ENCODE measurements at regions not wholly inside any gene's neighbourhood (a gene's known extent, or its start where the extent isn't known, plus 50 kb on each side); places are given as distances from the start of the nearest gene placed in this dataset.
"Not testable (repeated sequence)": the region's sequence is repeated elsewhere in the genome, so short reads cannot be mapped to it uniquely, and the experiment has no call there.

DNA sequence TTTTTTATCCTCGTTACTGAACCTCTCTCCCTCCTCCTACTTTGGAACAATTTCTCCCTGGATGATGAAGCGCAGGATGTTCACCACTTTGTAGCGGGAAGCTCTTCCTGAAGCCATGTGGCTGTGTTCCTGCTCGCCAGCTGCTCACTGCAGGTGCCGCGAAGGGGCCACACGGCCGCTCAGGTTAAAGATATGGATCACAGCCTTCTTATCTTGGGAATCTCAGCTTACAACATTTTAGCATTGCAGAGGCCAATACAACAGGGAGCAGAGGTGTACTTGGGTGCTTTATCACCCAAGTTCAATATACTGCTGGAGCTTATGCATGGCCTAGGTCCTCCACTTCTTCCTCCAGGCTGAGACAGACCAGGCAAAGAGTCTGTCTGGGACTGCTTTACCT is 201.2 kb upstream of the G2E3 start:
- Mint-ChIP-seq H3K27me3 (no peaks in the 10 kb centered on the region), H3K27ac (no peak overlapping the region), H3K4me1 (ENCODE audit: low read depth) (peaks cover 11% of the 10 kb centered on the region), H3K9me3 (ENCODE audit: low read depth) (no peaks in the 10 kb centered on the region), H3K36me3 (ENCODE audit: insufficient read depth) (no peaks in the 10 kb centered on the region), H3K4me3 (ENCODE audit: low read depth) (no peak overlapping the region)
- no peak for DNase-seq (ENCODE audit: low spot score, unreplicated experiment)
- TF ChIP-seq CTCF (IDR thresholded peaks at IDR 0.05; ENCODE audit: unreplicated experiment) = no peak

- Mint-ChIP-seq H3K4me1 (ENCODE audit: low read depth) (no peaks in the 10 kb centered on the region), H3K4me3 (ENCODE audit: low read depth) (no peak overlapping the region), H3K36me3 (ENCODE audit: insufficient read depth) (peaks cover 3% of the 10 kb centered on the region), H3K27ac (no peak overlapping the region), H3K27me3 (no peaks in the 10 kb centered on the region), H3K9me3 (ENCODE audit: low read depth) (peaks cover 4% of the 10 kb centered on the region)
- no peak for TF ChIP-seq CTCF (IDR thresholded peaks at IDR 0.05; ENCODE audit: unreplicated experiment)
- DNase-seq (ENCODE audit: low spot score, unreplicated experiment) = no peak
These were observed 196.4 kb upstream of the G2E3 start for GRCh38 chr14:30362369-30363218.

GRCh38 chr14:30363219-30363880 is 195.6 kb upstream of the G2E3 start:
- Mint-ChIP-seq H3K4me3 (ENCODE audit: low read depth) (peak overlapping the region; percentile 55), H3K27ac (peak overlapping the region; percentile 62)
- not testable (repeated sequence) for DNase-seq (ENCODE audit: low spot score, unreplicated experiment); H3K4me1 Mint-ChIP-seq (ENCODE audit: low read depth); H3K9me3 Mint-ChIP-seq (ENCODE audit: low read depth); H3K27me3 Mint-ChIP-seq; H3K36me3 Mint-ChIP-seq (ENCODE audit: insufficient read depth)

GRCh38 chr14:30369502-30370180 is 189.3 kb upstream of the G2E3 start:
- Mint-ChIP-seq H3K36me3 (ENCODE audit: insufficient read depth) (no peaks in the 10 kb centered on the region), H3K27ac (no peak overlapping the region), H3K4me3 (ENCODE audit: low read depth) (no peak overlapping the region), H3K9me3 (ENCODE audit: low read depth) (no peaks in the 10 kb centered on the region), H3K27me3 (no peaks in the 10 kb centered on the region), H3K4me1 (ENCODE audit: low read depth) (no peaks in the 10 kb centered on the region)
- TF ChIP-seq CTCF (IDR thresholded peaks at IDR 0.05; ENCODE audit: unreplicated experiment) = no peak
- DNase-seq (ENCODE audit: low spot score, unreplicated experiment) = no peak

DNA sequence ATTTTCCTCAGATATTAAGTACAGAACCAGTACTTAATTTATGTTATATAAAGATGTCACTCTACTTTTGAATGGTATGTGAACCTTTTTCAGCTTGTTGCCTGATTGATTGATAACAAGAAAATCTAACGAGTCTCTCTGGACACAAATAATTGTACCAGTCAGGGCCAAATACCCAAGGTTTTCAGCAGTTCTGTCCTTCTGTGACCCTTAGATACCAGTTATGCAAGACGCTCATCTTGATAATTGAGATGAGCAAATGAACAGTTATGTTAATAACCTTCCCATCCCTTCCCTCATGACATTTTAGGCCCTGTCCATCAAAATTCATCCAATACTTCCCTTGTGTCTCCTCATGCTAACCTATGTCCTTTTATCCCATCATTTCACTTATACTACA is 185.9 kb upstream of the G2E3 start:
- no peaks in the 10 kb centered on the region for H3K27me3 Mint-ChIP-seq
- no peaks in the 10 kb centered on the region for H3K36me3 Mint-ChIP-seq (ENCODE audit: insufficient read depth)
- no peaks in the 10 kb centered on the region for H3K4me1 Mint-ChIP-seq (ENCODE audit: low read depth)
- DNase-seq (ENCODE audit: low spot score, unreplicated experiment) = no peak
- no peak overlapping the region for H3K27ac Mint-ChIP-seq
- no peak for TF ChIP-seq CTCF (IDR thresholded peaks at IDR 0.05; ENCODE audit: unreplicated experiment)
- no peak overlapping the region for H3K4me3 Mint-ChIP-seq (ENCODE audit: low read depth)
- no peaks in the 10 kb centered on the region for H3K9me3 Mint-ChIP-seq (ENCODE audit: low read depth)

Measured in progenitor cell of endocrine pancreas (in vitro differentiated cells).